HEK293 (cell line): ENCODE measurements at regions not wholly inside any gene's neighbourhood (a gene's known extent, or its start where the extent isn't known, plus 50 kb on each side); places are given as distances from the start of the nearest gene placed in this dataset.

Source experiments
- CTCF ChIA-PET: fragments of 350-600 bp; formaldehyde crosslinking; extraction: SDS; loops from one replicate; lab custom pipeline; 2021; ENCODE audit warnings: antibody characterized with exemption; lab: Yijun Ruan, JAX
- POLR2A ChIA-PET: fragments of 300-600 bp; formaldehyde crosslinking; extraction: SDS; loops from one replicate; lab custom pipeline; 2020; ENCODE audit warnings: antibody characterized with exemption, inconsistent platforms; lab: Yijun Ruan, JAX
- H3K27ac ChIP-seq: fragments of 200-500 bp; sonication (Bioruptor generic); 2 replicates; pipeline ENCODE4 v1.5.1; 2014; ENCODE audit warnings: low read depth, low read length, control low read depth, inconsistent platforms; ENCODE audit errors: extremely low read depth
- H3K36me3 ChIP-seq, 2 experiments: fragments of 200-500 bp in 1 of 2; sonication (Bioruptor generic) in 1 of 2; 1 replicate in 1 of 2; 2 replicates in 1 of 2; pipeline ENCODE4 v1.5.1; 2014 to 2017; ENCODE audit warnings: inconsistent platforms in 2 of 2, low read length in 2 of 2; ENCODE audit not compliant: control insufficient read depth in 2 of 2, insufficient read depth in 1 of 2
- H3K4me1 ChIP-seq: fragments of 200-500 bp; sonication (Bioruptor generic); 2 replicates; pipeline ENCODE4 v1.5.1; 2014; ENCODE audit warnings: mild to moderate bottlenecking, low read length, inconsistent platforms; ENCODE audit not compliant: control insufficient read depth, insufficient read depth
- H3K4me3 ChIP-seq: 2 replicates; pipeline ENCODE4 v1.5.1; 2011; ENCODE audit warnings: low read depth, mild to moderate bottlenecking, control low read depth, low read length, moderate library complexity
- H3K9me3 ChIP-seq: fragments of 200-500 bp; sonication (Bioruptor generic); 2 replicates; pipeline ENCODE4 v1.5.1; 2014; ENCODE audit warnings: low read depth, low read length, inconsistent platforms; ENCODE audit not compliant: control insufficient read depth, insufficient read depth
- GLI4 ChIP-seq: fragments of 450-650 bp; formaldehyde crosslinking; IDR thresholded peaks from 2 replicates; pipeline ENCODE4 v1.5.1; 2016; ENCODE audit warnings: missing biosample characterization, missing genetic modification characterization
- GLIS2 ChIP-seq: fragments of 450-650 bp; formaldehyde crosslinking; IDR thresholded peaks from 2 replicates; pipeline ENCODE4 v1.5.1; 2016; ENCODE audit warnings: missing biosample characterization, missing genetic modification characterization
- KLF16 ChIP-seq: fragments of 450-650 bp; formaldehyde crosslinking; IDR thresholded peaks from 2 replicates; pipeline ENCODE4 v1.5.1; 2017; ENCODE audit warnings: missing biosample characterization, missing genetic modification characterization
- MYNN ChIP-seq: fragments of 450-650 bp; formaldehyde crosslinking; IDR thresholded peaks from 2 replicates; pipeline ENCODE4 v1.5.1; 2016; ENCODE audit warnings: missing biosample characterization, missing genetic modification characterization, borderline replicate concordance
- OSR2 ChIP-seq: fragments of 450-650 bp; formaldehyde crosslinking; IDR thresholded peaks from 2 replicates; pipeline ENCODE4 v1.5.1; 2016; ENCODE audit warnings: missing biosample characterization, missing genetic modification characterization
- REPIN1 ChIP-seq: fragments of 450-650 bp; formaldehyde crosslinking; IDR thresholded peaks from 2 replicates; pipeline ENCODE4 v1.5.1; 2017; ENCODE audit warnings: missing biosample characterization, missing genetic modification characterization, low read depth
- SCRT1 ChIP-seq: fragments of 450-650 bp; formaldehyde crosslinking; IDR thresholded peaks from 2 replicates; pipeline ENCODE4 v1.5.1; 2016; ENCODE audit warnings: missing biosample characterization, missing genetic modification characterization, borderline replicate concordance
- WT1 ChIP-seq: fragments of 450-650 bp; formaldehyde crosslinking; IDR thresholded peaks from 2 replicates; pipeline ENCODE4 v1.5.1; 2016; ENCODE audit warnings: missing biosample characterization, missing genetic modification characterization
- ZBTB7A ChIP-seq: fragments of 450-650 bp; formaldehyde crosslinking; IDR thresholded peaks from 2 replicates; pipeline ENCODE4 v1.5.1; 2016; ENCODE audit warnings: low read depth, missing biosample characterization, missing genetic modification characterization
- ZEB2 ChIP-seq: fragments of 450-650 bp; formaldehyde crosslinking; IDR thresholded peaks from 2 replicates; pipeline ENCODE4 v1.5.1; 2016; ENCODE audit warnings: missing biosample characterization, missing genetic modification characterization
- ZNF10 ChIP-seq: fragments of 450-650 bp; formaldehyde crosslinking; IDR thresholded peaks from 2 replicates; pipeline ENCODE4 v1.5.1; 2017; ENCODE audit warnings: missing biosample characterization, missing genetic modification characterization
- ZNF140 ChIP-seq: fragments of 450-650 bp; formaldehyde crosslinking; IDR thresholded peaks from 2 replicates; pipeline ENCODE4 v1.5.1; 2016; ENCODE audit warnings: missing biosample characterization, missing genetic modification characterization
- ZNF202 ChIP-seq: fragments of 450-650 bp; formaldehyde crosslinking; IDR thresholded peaks from 2 replicates; pipeline ENCODE4 v1.5.1; 2016; ENCODE audit warnings: missing biosample characterization, missing genetic modification characterization, borderline replicate concordance
- ZNF214 ChIP-seq: fragments of 450-650 bp; formaldehyde crosslinking; IDR thresholded peaks from 2 replicates; pipeline ENCODE4 v1.5.1; 2017; ENCODE audit warnings: missing biosample characterization, mild to moderate bottlenecking, missing genetic modification characterization, borderline replicate concordance
- ZNF248 ChIP-seq: fragments of 450-650 bp; formaldehyde crosslinking; IDR thresholded peaks from 2 replicates; pipeline ENCODE4 v1.5.1; 2017; ENCODE audit warnings: missing biosample characterization, missing genetic modification characterization
- ZNF585B ChIP-seq: fragments of 450-650 bp; formaldehyde crosslinking; IDR thresholded peaks from 2 replicates; pipeline ENCODE4 v1.5.1; 2016; ENCODE audit warnings: missing biosample characterization, missing genetic modification characterization
- ZNF600 ChIP-seq: fragments of 450-650 bp; formaldehyde crosslinking; IDR thresholded peaks from 2 replicates; pipeline ENCODE4 v1.5.1; 2016; ENCODE audit warnings: missing biosample characterization, missing genetic modification characterization
- ZNF623 ChIP-seq: fragments of 450-650 bp; formaldehyde crosslinking; IDR thresholded peaks from 2 replicates; pipeline ENCODE4 v1.5.1; 2016; ENCODE audit warnings: missing biosample characterization, missing genetic modification characterization
- ZNF626 ChIP-seq: fragments of 450-650 bp; sonication (Bioruptor Pico); formaldehyde crosslinking; IDR thresholded peaks from 2 replicates; pipeline ENCODE4 v1.5.1; 2018; ENCODE audit warnings: missing biosample characterization, missing genetic modification characterization, inconsistent platforms
- ZNF776 ChIP-seq: fragments of 450-650 bp; formaldehyde crosslinking; IDR thresholded peaks from 2 replicates; pipeline ENCODE4 v1.5.0; 2017; ENCODE audit warnings: missing biosample characterization, missing genetic modification characterization, borderline replicate concordance
- ZNF837 ChIP-seq: fragments of 450-650 bp; formaldehyde crosslinking; IDR thresholded peaks from 2 replicates; pipeline ENCODE4 v1.5.1; 2016; ENCODE audit warnings: missing biosample characterization, missing genetic modification characterization
- ZSCAN23 ChIP-seq: fragments of 450-650 bp; formaldehyde crosslinking; IDR thresholded peaks from 2 replicates; pipeline ENCODE4 v1.5.1; 2016; ENCODE audit warnings: missing biosample characterization, missing genetic modification characterization
- ZSCAN30 ChIP-seq: fragments of 450-650 bp; IDR thresholded peaks from 2 replicates; pipeline ENCODE4 v1.5.1; 2018; ENCODE audit warnings: missing biosample characterization, mild to moderate bottlenecking, missing genetic modification characterization, moderate library complexity
- ZXDB ChIP-seq: fragments of 450-650 bp; formaldehyde crosslinking; IDR thresholded peaks from 2 replicates; pipeline ENCODE4 v1.5.1; 2016; ENCODE audit warnings: missing biosample characterization, missing genetic modification characterization
- TF ChIP-seq, protein P1 (sequence below): fragments of 450-650 bp; formaldehyde crosslinking; IDR thresholded peaks from 2 replicates; pipeline ENCODE4 v1.5.1; 2016; ENCODE audit warnings: missing biosample characterization, missing genetic modification characterization
- TF ChIP-seq, protein P2 (sequence below): fragments of 450-650 bp; formaldehyde crosslinking; IDR thresholded peaks from 2 replicates; pipeline ENCODE4 v1.5.1; 2016; ENCODE audit warnings: missing biosample characterization, missing genetic modification characterization, low read depth
- TF ChIP-seq, protein P3 (sequence below): fragments of 450-650 bp; formaldehyde crosslinking; IDR thresholded peaks from 2 replicates; pipeline ENCODE4 v1.5.1; 2017; ENCODE audit warnings: missing biosample characterization, missing genetic modification characterization
- TF ChIP-seq, protein P4 (sequence below): fragments of 450-650 bp; formaldehyde crosslinking; IDR thresholded peaks from 2 replicates; pipeline ENCODE4 v1.5.1; 2016; ENCODE audit warnings: missing biosample characterization, missing genetic modification characterization
- TF ChIP-seq, protein P5 (sequence below): fragments of 450-650 bp; formaldehyde crosslinking; IDR thresholded peaks from 2 replicates; pipeline ENCODE4 v1.5.1; 2016; ENCODE audit warnings: missing biosample characterization, missing genetic modification characterization, low read depth

DNA sequence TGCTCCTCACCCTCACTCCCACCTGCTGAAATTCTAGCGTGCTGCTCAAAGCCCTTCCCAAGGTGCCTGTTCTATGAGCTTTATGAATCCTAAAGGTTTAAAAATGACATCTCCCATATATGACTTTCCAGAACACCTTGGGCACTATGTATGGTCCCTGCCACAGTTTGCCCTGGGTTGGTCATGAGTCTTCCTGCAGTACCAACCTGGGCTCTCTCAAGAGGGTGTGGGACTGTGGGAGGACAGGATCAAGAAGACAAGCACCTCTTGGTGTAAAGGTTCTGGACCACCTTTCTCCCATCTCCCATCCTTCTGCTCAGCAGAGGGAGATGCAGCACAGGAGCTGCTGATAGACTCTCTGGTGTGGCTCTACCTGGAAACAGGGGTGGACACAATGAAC is 134.1 kb downstream of the FCRL5 start (continued):
- TF ChIP-seq ZSCAN30 (tag by site-specific recombination), result no peak
- no peak for TF ChIP-seq ZNF585B
- no peak for TF ChIP-seq ZNF202 (tag by site-specific recombination)
- no peak for TF ChIP-seq ZEB2 (tag by site-specific recombination)
- no peak for TF ChIP-seq GLIS2 (tag by site-specific recombination)
- TF ChIP-seq ZNF776 (tag by site-specific recombination), result no peak
- TF ChIP-seq ZBTB7A (tag by site-specific recombination), result no peak
- no peak for TF ChIP-seq OSR2
- TF ChIP-seq ZNF623, result no peak
- no peak for TF ChIP-seq KLF16 (tag by site-specific recombination)
- TF ChIP-seq ZSCAN23 (tag by site-specific recombination), result no peak

DNA sequence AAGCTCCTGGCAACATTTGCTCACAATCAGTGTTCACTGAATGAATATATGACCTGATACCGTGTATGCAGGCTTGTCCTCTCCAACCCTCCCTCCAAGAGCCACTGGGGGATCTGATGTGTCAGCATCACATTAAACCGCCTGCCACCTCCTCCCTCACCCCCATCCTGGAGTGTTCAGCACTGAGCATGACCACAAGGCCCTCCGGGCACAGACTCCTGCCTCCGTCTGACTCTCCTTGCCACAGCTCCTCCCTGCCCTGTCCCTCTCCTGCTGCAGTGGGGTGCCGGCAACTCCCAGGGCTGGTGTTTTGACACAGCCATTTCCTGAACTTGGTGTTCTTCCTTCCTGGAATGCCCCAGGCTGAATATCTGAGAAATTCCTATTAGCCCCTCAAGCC is 136.7 kb downstream of the FCRL5 start:
- Histone ChIP-seq H3K4me1 (no peaks in the 10 kb centered on the region), H3K9me3 (no peaks in the 10 kb centered on the region), H3K4me3 (no peak overlapping the region), H3K36me3 (no peaks in the 10 kb centered on the region), H3K27ac (no peak overlapping the region)
- TF ChIP-seq ZXDB (tag by site-specific recombination) (no peak), WT1 (tag by site-specific recombination) (no peak), ZNF626 (tag by site-specific recombination) (no peak), ZNF10 (tag by site-specific recombination) (no peak), REPIN1 (tag by site-specific recombination) (no peak)
- TF ChIP-seq, protein P1, sequence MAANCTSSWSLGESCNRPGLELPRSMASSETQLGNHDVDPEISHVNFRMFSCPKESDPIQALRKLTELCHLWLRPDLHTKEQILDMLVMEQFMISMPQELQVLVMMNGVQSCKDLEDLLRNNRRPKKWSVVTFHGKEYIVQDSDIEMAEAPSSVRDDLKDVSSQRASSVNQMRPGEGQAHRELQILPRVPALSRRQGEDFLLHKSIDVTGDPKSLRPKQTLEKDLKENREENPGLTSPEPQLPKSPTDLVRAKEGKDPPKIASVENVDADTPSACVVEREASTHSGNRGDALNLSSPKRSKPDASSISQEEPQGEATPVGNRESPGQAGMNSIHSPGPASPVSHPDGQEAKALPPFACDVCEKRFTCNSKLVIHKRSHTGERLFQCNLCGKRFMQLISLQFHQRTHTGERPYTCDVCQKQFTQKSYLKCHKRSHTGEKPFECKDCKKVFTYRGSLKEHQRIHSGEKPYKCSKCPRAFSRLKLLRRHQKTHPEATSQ (tag by site-specific recombination), result no peak
- TF ChIP-seq, protein P2, sequence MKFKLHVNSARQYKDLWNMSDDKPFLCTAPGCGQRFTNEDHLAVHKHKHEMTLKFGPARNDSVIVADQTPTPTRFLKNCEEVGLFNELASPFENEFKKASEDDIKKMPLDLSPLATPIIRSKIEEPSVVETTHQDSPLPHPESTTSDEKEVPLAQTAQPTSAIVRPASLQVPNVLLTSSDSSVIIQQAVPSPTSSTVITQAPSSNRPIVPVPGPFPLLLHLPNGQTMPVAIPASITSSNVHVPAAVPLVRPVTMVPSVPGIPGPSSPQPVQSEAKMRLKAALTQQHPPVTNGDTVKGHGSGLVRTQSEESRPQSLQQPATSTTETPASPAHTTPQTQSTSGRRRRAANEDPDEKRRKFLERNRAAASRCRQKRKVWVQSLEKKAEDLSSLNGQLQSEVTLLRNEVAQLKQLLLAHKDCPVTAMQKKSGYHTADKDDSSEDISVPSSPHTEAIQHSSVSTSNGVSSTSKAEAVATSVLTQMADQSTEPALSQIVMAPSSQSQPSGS (tag by site-specific recombination), result no peak
- ChIA-PET POLR2A (no interaction called here), CTCF (no interaction called here)

DNA sequence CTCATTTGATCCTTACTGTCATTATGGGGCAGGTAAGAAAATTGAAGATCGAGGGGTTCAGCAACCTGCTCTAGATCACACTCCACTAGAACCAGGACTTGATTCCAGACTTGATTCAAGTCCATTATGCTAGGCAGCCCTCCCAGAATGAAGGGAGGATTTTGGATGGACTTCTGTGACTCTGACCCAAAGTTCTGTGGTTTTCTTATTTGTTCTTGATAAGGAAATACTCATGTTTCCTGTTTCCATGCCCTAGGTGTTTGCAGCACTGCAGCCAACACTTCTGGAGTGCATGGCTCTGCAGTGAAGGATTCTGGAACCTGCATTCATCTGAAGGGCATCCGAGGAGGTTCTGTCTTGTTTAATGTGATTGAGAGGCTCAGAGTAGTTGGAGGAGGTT is 140.0 kb downstream of the FCRL5 start:
- H3K4me3 ChIP-seq, result no peak overlapping the region
- no peak overlapping the region for H3K27ac ChIP-seq
- no peaks in the 10 kb centered on the region for H3K36me3 ChIP-seq
- CTCF ChIA-PET, result no interaction called here
- POLR2A ChIA-PET, result no interaction called here
- H3K9me3 ChIP-seq, result no peaks in the 10 kb centered on the region
- H3K4me1 ChIP-seq, result no peaks in the 10 kb centered on the region
- no peak for TF ChIP-seq MYNN (tag by site-specific recombination)
- TF ChIP-seq ZNF214, result no peak
- TF ChIP-seq ZNF140 (tag by site-specific recombination), result no peak
- TF ChIP-seq SCRT1 (tag by site-specific recombination), result no peak
- TF ChIP-seq, protein P3, sequence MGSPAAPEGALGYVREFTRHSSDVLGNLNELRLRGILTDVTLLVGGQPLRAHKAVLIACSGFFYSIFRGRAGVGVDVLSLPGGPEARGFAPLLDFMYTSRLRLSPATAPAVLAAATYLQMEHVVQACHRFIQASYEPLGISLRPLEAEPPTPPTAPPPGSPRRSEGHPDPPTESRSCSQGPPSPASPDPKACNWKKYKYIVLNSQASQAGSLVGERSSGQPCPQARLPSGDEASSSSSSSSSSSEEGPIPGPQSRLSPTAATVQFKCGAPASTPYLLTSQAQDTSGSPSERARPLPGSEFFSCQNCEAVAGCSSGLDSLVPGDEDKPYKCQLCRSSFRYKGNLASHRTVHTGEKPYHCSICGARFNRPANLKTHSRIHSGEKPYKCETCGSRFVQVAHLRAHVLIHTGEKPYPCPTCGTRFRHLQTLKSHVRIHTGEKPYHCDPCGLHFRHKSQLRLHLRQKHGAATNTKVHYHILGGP, result no peak
- no peak for TF ChIP-seq GLI4 (tag by site-specific recombination)
- no peak for TF ChIP-seq ZNF837 (tag by site-specific recombination)
- no peak for TF ChIP-seq ZNF600 (tag by site-specific recombination)
- TF ChIP-seq ZNF776 (tag by site-specific recombination), result no peak
- TF ChIP-seq, protein P4, sequence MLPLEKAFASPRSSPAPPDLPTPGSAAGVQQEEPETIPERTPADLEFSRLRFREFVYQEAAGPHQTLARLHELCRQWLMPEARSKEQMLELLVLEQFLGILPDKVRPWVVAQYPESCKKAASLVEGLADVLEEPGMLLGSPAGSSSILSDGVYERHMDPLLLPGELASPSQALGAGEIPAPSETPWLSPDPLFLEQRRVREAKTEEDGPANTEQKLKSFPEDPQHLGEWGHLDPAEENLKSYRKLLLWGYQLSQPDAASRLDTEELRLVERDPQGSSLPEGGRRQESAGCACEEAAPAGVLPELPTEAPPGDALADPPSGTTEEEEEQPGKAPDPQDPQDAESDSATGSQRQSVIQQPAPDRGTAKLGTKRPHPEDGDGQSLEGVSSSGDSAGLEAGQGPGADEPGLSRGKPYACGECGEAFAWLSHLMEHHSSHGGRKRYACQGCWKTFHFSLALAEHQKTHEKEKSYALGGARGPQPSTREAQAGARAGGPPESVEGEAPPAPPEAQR (tag by site-specific recombination), result no peak
- TF ChIP-seq, protein P5, sequence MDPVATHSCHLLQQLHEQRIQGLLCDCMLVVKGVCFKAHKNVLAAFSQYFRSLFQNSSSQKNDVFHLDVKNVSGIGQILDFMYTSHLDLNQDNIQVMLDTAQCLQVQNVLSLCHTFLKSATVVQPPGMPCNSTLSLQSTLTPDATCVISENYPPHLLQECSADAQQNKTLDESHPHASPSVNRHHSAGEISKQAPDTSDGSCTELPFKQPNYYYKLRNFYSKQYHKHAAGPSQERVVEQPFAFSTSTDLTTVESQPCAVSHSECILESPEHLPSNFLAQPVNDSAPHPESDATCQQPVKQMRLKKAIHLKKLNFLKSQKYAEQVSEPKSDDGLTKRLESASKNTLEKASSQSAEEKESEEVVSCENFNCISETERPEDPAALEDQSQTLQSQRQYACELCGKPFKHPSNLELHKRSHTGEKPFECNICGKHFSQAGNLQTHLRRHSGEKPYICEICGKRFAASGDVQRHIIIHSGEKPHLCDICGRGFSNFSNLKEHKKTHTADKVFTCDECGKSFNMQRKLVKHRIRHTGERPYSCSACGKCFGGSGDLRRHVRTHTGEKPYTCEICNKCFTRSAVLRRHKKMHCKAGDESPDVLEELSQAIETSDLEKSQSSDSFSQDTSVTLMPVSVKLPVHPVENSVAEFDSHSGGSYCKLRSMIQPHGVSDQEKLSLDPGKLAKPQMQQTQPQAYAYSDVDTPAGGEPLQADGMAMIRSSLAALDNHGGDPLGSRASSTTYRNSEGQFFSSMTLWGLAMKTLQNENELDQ, result no peak
- TF ChIP-seq ZNF248 (tag by site-specific recombination), result no peak
